GF-D8 (cell line): ENCODE measurements at regions not wholly inside any gene's neighbourhood (a gene's known extent, or its start where the extent isn't known, plus 50 kb on each side); places are given as distances from the start of the nearest gene placed in this dataset.
A peak's percentile ranks its signal among the peaks of the same experiment; 100 is the strongest.
"Not testable (repeated sequence)": the region's sequence is repeated elsewhere in the genome, so short reads cannot be mapped to it uniquely, and the experiment has no call there.

Experiments used
- DNase-seq: peaks from one replicate; lab custom pipeline; 2025; lab: John Stamatoyannopoulos, UW

DNA sequence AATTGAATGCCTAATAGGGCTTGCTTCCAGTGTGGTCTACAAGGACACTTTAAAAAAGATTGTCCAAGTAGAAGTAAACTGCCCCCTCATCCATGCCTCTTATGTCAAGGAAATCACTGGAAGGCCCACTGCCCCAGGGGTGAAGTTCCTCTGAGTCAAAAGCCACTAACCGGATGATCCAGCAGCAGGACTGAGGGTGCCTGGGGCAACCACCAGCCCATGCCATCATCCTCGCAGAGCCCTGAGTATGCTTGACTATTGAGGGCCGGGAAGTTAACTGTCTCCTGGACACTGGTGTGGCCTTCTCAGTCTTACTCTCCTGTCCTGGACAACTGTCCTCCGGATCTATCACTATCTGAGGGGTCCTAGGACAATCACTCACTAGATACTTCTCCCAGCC, 411.5 kb downstream of the TENT5A start:
- DNase-seq = no peak

DNA sequence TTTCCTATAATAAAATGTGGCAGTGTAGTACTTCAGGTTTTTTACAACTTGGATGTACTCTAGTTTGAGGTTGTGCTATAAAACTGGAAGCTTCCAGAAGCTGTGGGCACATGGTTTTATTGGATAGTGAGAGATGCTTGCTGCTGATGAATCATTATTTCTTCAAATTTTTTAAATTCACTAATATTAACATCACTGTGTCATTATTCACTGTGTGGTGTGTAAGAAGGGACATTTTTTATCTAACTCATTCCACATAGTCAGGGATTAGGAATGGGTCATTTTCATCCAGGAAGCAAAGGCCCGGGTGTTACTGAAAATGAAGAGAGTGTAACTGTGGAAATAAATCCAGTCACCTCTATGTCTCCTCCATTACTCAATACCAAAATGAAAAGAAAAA, 421.0 kb downstream of the TENT5A start:
- no peak for DNase-seq

DNA sequence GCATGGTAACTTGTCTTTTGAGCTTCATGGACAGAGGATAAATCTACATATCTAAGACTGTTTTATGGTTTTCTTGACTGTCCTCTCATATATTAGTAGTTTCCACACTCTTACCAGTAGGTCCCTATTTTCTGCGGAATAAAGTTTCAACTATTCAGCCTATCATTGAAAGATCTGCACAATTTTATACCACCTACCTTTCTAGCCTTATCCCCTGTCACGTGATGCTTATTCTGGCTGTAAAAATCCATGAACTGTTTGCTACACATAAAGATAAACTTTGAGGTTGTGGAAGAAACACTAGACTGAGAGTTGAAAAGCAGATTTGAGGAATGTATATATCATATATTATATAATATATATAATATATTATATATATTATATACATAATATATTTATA, 423.8 kb downstream of the TENT5A start:
- no peak for DNase-seq

DNA sequence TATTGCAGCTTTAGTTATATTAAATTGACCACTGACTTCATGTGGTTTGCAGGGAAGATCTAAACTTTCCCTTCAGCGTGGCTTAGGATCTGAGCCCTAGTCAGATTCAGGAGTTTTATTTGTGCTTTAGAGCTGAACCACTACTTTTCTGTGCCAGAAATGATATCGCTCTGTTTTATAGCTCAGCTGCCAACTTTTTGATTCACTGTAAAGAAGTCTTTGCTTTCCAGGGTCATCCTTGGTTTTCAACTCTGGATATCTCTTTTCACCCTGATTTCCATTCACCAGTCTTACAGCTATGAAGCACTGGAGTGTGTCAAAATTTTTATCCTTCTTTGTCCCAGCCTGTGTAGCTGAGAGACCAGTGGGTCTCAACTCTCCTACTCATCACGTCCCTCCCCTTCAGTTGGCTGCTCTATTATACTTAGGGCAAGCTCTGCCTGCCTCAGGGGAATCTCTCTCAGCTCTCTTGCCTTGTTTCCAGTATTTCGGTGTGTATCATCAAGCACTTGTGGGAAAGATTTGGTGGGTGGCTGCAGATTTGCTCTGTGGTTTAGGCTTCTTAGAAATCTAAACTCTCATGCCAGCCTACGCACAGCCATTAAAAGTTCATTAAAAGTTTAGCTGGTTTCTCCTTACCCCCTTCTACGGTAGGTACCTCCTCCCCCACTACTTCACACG, 425.5 kb downstream of the TENT5A start:
- DNase-seq = no peak

DNA sequence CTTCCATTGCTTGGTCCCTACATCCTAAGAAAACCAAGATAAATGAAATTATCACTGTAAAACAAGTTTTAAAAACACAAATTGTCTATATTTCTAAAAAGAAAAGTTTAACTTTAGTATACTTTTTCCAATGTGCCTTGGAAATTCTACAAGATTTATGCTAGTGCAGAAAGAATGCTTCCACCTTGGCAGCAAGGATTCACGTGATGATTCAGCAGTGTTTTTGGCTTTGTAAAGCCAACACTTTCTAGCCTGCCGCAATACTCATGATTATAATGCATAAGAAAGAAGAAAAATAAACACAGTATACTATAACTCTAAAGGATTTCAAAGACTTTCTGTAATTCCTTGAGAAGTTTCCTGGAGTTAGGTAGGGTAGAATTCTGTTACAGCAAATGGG, 442.7 kb downstream of the TENT5A start:
- no peak for DNase-seq

DNA sequence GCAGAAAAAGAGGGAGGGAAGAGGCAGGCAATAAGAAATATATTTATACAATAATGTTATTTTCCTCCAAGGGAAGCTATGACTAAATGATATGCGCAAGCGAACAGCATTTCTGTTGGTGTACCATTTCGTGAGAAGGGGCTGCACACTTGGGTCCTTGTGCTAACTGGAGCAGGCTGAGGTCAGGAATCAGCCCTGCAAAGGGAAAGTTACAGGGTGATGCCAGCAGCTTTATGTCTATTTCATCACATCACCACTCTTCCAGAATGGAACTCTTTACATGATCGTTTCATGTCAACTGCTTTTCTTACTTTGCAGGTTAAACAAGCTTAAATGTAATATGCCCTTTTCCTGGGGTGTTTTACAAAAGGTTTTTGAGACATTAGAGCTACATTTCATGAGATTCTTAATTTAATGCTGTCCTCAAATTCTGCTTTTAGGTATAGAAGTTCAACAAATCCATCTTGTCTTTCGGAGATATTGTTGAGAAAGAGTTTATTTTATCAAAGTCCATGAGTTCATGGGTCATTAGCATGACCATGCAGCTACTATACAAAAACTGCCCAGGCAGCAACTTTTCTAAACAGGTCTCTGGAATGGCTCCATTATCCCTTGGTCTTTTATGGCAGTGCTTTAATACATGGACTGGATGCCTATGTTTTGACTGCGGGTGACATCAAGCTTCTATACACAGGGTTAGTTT, 443.8 kb downstream of the TENT5A start:
- DNase-seq = no peak

DNA sequence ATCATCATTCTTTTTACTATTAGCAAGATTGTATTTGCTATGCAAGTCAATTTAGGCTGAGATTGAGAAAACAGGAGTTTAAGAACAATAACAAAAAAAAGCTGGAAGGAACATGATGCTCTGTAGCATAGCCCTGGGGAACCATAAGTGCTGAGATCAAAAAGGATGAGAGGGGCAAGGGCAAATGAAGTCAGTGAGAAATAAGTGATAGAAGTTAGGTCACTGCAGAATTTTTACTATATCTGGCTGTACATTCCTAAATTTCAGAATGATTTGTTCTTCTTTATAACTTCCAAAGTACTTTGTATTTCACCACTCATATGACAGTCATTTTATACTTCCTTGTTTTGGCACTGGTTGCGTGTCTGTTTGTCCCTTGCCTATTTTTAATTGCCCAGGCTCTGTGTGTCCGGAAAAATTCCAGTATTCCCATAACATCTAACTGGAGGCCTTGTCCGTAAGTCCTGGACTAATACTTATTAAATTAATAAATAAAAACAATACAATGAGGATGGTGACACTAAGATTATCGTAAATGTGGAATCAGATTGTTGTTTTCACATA, 444.7 kb downstream of the TENT5A start:
- DNase-seq = no peak

DNA sequence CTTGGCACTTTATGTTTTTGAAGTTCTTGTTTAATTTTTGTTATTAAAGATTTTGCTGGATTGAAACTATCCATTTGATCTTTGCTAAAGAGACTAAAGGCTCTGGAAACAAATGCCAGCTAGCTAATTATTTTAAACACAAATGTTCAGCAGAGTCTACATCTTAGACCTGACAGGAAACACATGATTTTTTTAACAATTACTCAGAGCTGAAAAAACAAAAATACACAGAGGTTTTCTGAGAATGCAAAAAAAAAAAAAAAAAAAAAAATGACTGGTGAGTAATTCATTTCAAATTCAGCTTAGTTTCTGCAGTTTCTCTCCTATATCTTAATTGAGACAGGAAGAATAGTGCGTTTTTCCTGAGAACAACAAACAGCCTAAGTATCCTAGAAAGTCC, 448.0 kb downstream of the TENT5A start:
- no peak for DNase-seq

DNA sequence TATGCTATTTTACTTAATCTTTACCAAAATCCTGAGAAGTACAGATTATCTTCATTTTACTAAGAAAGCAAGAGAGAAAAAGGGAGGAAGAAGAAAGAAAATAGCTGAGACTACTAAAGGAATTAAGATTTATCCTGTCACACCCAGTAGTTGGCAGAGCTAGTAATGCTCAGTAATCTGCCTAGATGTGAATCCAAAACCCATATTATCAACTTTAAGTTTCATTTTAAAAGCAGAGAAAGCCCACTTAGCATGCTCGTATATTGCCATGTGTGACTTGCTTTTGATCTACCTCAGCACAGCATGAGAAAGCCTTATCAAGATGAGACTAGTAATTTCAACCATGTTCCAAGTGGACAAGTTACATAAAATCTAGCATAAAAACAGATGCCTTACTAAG, 451.5 kb downstream of the TENT5A start:
- DNase-seq = no peak

DNA sequence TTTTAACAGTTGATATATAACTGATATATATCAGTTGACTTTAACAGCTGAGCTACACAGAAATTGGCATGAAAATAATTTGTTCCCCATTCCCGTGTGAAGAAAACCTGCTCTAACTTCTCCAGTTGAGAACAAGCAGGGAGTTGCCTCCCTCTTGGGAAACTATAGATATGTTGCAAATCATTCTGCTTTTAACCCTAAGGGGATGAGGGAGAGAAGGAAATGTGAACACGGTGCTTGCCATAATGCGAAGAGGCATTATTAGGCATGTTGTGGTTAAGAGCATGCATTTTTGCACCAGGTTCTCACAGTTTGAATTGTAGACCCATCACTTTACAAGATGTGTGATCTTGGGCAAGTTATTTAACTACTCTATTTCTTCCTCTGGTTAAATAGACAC, 453.7 kb downstream of the TENT5A start:
- DNase-seq = no peak

DNA sequence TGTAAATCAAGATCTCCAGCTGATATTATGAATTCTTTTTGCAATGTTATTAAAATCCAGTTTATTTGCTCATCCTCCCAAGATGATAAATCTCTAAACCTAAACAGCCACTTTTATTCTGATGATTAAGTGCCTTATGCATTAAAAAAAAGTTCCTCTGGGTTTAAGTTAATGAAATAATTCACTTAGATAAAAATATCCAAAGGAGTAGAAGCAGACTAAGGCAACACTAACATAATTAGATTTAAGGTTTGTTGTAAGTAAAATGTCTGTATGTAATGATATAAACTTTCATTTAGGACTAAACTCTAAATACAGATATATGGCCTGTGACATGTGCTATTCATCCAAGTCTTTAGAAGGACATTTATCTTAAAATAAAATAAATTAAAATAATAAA, 457.2 kb downstream of the TENT5A start:
- DNase-seq = no peak

DNA sequence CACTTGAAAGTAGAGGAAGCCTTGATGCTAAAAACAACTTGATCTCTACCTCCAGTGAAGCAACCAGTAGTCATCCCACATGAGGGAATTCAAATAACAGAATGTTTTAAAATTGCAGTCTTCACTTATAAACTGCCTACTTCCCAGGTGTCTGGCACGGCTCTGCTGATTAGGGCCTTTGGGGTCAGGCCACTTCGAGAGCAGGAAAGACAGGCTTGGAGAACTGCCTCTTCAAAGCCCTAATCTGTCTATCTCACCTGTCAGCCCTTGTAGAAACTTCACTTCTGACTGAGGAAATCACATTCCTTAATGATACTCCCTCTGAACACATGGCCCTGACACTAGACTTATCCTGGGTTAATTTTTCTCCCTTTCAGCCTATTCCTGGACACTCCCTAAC, 458.6 kb downstream of the TENT5A start:
- no peak for DNase-seq

DNA sequence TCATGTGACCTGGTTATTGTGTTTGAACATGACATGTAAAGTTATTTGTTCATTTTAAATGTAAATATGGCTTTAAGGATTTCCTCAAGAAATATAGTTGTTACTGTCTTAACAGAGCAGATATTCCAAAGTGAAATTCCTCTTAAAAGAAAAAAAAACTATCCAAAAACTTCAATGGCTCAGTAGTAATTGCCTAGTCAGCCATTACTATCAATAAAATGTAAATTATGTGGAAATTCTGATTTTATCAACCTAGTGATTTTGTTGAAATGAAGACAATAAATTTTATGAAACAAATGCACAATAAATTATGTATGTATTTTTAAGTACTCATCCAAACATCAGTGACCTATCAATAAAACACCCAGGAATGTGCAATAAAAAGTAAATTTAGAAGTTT, 463.3 kb downstream of the TENT5A start:
- DNase-seq = no peak

DNA sequence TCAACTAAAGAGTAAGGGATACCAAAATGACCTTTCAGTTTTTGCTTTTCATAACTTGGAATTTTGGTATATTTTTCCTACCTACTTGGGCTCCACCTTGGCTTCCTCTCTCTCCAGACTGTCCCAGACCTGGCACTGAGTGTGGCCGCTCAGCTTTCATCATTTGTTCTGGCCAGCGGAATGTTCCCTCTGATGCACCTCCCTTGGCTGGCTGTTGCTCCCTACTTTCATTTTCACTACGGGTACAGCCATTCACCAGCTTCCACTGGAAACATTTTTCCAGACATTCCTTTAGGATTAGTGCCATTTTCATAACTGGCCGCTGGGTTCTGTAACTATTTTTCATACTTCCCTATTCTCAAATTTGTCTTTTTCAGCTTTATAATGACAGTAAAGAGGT, 487.4 kb downstream of the TENT5A start:
- DNase-seq = no peak

DNA sequence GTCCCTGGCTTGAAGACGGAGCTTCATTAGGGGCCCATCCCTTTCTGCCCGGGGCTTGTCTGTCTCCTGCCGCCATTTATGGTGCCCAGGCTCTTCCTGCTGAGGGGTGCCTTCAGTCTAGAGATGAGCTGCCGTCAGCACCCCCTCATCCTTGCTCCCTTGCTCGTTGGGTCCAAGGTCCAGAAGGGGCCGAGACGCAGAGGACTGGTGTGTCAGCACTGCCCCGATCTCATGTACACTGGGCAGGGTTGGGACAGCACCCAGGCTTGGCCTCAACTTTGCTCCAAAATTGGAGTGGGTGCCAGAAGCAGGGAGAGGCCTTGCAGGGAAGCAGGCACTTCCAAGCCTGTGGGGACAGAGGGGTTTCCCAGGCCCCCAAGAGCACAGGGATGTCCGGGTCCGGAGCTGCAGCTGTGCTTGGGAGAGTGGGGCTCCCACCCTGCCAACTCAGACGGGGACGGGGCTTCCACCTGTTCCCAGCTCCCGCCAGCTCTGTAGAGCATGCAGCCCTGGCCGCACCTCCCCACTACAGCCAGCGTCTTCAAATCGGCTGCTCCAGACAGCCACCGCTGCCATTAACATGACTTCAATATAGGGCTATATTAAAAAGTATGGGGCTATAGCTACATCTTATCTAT, 488.8 kb downstream of the TENT5A start:
- DNase-seq = no peak

DNA sequence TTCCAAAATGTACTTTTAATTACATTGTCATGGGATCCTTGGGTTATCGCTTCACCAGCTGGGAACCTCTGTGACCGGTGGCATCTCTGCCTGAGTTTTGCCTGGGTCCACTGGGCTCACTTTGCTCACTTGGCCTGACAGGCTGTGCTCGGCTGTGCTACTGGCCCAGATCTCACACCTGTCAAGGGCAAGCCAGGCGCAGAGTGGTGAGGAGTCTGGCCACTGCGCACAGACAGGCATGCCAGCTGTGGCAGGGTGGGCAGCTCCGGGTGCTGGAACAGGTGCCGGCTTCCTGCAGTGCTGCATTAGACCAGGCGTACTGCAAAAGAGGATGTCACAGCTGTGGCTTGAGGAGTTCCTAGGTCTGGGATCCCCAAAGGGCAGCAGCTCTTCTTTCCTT, 489.8 kb downstream of the TENT5A start:
- DNase-seq = no peak

DNA sequence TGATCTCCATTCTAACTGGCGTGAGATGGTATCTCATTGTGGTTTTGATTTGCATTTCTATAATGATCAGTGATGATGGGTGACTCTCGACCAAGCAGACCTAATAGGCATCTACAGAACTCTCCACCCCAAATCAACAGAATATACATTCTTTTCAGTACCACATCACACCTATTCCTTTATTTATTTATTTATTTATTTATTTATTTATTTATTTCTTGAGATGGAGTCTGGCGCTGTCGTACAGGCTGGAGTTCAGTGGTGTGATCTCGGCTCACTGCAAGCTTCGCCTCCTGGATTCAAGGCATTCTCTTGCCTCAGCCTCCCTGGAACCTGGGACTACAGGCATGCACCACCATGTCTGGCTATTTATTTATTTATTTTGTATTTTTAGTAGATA, 496.3 kb downstream of the TENT5A start:
- not testable (repeated sequence) for DNase-seq

DNA sequence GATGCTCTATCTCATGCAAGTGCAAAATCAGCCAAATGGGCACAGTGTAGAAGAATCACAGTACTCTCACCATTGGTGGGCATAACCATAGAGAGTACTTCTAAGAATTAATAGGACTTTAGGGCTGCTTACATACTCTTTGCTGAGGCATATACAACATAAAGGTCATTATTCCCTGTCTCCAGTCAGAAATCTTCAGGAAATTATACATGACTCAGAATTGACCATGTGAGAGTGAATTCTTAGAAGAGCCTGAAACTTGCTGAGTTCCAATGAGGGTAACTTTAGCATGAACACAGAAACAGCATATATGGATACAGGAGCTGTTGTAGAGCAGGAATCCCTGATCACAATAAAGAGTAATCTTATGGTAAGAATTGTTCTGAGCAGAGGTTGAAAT, 498.7 kb downstream of the TENT5A start:
- DNase-seq = no peak

DNA sequence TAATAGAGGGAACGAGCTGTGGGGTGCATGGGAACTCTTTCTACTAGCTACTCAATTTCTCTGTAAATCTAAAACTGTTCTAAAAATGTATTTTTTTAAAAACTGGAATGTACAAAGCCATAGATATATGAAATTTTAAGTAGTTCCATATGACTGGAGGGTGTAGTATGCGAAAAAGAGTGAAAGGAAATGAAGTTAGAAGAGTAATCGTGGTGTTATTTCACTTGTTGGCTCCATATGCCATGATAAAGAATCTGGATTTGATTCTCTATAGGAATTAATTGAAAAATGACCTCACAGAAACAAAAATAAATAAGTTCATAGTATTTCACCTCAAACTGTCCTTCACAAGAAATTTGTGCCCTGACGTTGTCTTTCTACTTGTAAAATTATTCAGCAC, 500.2 kb downstream of the TENT5A start:
- DNase-seq = no peak

DNA sequence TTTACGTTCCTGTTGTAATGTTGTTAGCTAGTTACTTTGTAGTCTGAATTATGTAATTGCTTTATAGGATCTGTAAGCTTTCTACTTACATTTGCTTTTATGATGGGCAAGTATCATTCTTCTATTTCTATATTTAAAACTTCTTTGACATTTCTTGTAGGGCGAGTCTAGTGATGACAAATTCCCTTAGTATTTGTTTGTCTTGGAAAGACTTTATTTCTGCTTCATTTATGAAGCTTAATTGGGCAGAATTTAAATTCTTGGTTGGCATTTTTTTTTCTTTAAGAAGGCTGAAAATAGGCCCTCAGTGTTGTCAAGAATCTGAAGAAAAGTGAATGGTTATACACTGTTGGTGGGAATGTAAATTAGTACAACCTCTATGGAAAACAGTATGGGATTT, 506.3 kb downstream of the TENT5A start:
- no peak for DNase-seq

DNA sequence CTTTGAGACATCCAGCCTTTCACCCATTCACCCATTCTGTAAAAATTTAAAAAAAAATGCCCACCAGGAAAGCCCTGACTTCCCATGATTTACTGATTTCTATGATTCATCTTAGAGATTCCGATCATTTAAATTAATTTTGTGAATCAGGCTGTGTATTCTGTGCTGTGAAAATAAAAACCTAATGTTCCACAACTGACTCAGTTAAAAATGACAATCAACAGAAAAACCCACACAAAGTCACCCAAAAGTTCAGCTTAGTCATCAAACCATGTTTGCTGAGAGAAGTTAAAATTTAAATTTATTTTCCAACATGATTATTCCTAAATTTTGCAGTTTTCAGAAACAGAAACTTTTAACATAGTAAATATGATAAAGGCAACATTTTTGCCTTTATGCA, 509.9 kb downstream of the TENT5A start:
- DNase-seq = no peak

DNA sequence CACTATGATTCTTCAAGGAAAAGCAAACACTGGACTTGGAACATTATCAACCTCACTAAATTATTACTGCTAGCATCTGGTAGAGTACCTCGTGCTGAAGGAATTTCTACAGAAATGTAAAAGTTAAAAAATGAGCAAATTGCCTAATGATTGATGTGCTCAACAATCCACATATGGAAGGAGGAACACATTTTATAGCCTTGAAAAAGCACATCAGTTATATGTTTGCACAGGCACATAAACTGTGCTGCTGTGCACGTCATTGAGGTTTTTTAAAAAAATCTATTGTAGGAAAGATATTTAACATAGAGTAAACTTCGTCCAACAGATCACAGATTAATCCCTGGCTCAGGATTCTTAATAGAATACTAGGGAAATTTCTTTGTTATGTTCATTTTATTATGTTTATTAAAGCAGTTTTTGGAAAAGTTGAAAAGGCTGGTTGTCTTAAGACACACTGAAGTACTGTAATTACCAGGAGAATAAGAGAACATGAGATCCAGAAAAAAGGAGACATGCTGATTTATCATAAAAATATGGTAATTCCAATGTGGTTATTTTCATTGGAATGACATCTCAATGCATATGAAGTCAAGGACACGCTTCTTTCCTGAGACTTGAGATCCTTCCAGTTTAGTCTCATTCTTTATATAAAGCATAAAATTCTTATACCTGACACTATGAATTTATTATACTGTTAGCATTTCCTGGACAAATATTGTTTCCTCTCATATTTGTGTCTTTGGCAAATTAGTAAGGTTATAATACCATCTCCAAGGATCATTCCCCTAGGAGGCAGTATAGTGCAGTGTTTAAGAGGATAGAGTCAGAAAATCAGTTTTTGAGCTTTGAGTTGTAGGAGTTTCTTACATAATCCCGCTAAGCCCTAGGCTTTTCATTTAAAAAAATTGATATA, 511.1 kb downstream of the TENT5A start:
- DNase-seq = peak; percentile 6
